EH (cell line): ENCODE measurements at regions not wholly inside any gene's neighbourhood (a gene's known extent, or its start where the extent isn't known, plus 50 kb on each side); places are given as distances from the start of the nearest gene placed in this dataset.

Experiments
- DNase-seq: peaks from one replicate; pipeline ENCODE4 v3.0.0-alpha.2; 2015; ENCODE audit warnings: low read depth

- DNase-seq, result no peak
Observed at GRCh38 chr6:110558575-110558974, 82.2 kb upstream of the SLC22A16 start.

GRCh38 chr6:110557199-110557598, 80.8 kb upstream of the SLC22A16 start:
- no peak for DNase-seq

GRCh38 chr6:110556317-110557110, 80.1 kb upstream of the SLC22A16 start:
- DNase-seq, result no peak

- DNase-seq, result no peak
Observed at GRCh38 chr6:110554966-110555460, 78.6 kb upstream of the SLC22A16 start.

- no peak for DNase-seq
Observed at GRCh38 chr6:110554441-110554840, 78.0 kb upstream of the SLC22A16 start.

GRCh38 chr6:110552901-110553641, 76.7 kb upstream of the SLC22A16 start:
- no peak for DNase-seq

- DNase-seq, result no peak
Observed at GRCh38 chr6:110552076-110552475, 75.7 kb upstream of the SLC22A16 start.

GRCh38 chr6:110551088-110551487, 74.7 kb upstream of the SLC22A16 start:
- DNase-seq, result no peak

GRCh38 chr6:110550353-110550752, 73.9 kb upstream of the SLC22A16 start:
- DNase-seq, result no peak

GRCh38 chr6:110549277-110549676, 72.9 kb upstream of the SLC22A16 start:
- no peak for DNase-seq

- no peak for DNase-seq
Observed at GRCh38 chr6:110548110-110548847, 71.9 kb upstream of the SLC22A16 start.

GRCh38 chr6:110547266-110547964, 71.0 kb upstream of the SLC22A16 start:
- DNase-seq, result peak; percentile 88

- no peak for DNase-seq
Observed at GRCh38 chr6:110545081-110545872, 68.9 kb upstream of the SLC22A16 start.

GRCh38 chr6:110544472-110544871, 68.1 kb upstream of the SLC22A16 start:
- DNase-seq, result no peak

- peak; percentile 33 for DNase-seq
Observed at GRCh38 chr6:110543106-110543505, 66.7 kb upstream of the SLC22A16 start.

GRCh38 chr6:110542311-110543024, 66.1 kb upstream of the SLC22A16 start:
- DNase-seq, result peak; percentile 74

- peak; percentile 73 for DNase-seq
Observed at GRCh38 chr6:110541701-110542309, 65.4 kb upstream of the SLC22A16 start.

- DNase-seq, result peak; percentile 50
Observed at GRCh38 chr6:110539277-110540019, 63.0 kb upstream of the SLC22A16 start.
